OCI-LY7 (cell line): ENCODE measurements at regions not wholly inside any gene's neighbourhood (a gene's known extent, or its start where the extent isn't known, plus 50 kb on each side); places are given as distances from the start of the nearest gene placed in this dataset.

Experiments
- BruUV-seq: library from RNA; stranded (reverse); fragments of 400-500 nt; replicated peaks from 2 replicates; lab custom pipeline; 2021; lab: Mats Ljungman, UMichigan
- CTCF ChIA-PET: fragments of 300-600 bp; sonication (Branson Sonifier 250); formaldehyde crosslinking; loops from one replicate; lab custom pipeline; 2022; ENCODE audit warnings: antibody characterized with exemption; ENCODE audit not compliant: unreplicated experiment; lab: Charles Lee
- POLR2A ChIA-PET: fragments of 300-600 bp; sonication (Branson Sonifier 250); formaldehyde crosslinking; loops from one replicate; lab custom pipeline; 2022; ENCODE audit warnings: antibody characterized with exemption; lab: Charles Lee
- DNase-seq: peaks from one replicate; pipeline ENCODE4 v3.0.0-alpha.2; 2015; ENCODE audit warnings: low spot score
- H2AFZ ChIP-seq: fragments of 200-600 bp; sonication (generic), shearing (Covaris generic); 2 replicates; pipeline ENCODE4 v1.6.1; 2014; ENCODE audit warnings: mild to moderate bottlenecking, antibody characterized with exemption, low read length, moderate library complexity
- H3K27ac ChIP-seq: fragments of 200-600 bp; sonication (generic); 2 replicates; pipeline ENCODE4 v1.5.1; 2014; ENCODE audit warnings: mixed run types, low read depth, mild to moderate bottlenecking, moderate library complexity, low read length, inconsistent platforms; ENCODE audit not compliant: poor library complexity, severe bottlenecking
- H3K36me3 ChIP-seq: fragments of 200-600 bp; sonication (generic); 2 replicates; pipeline ENCODE4 v1.6.1; 2014; ENCODE audit warnings: mild to moderate bottlenecking, antibody characterized with exemption, low read length, moderate library complexity, mixed read lengths; ENCODE audit not compliant: insufficient read depth
- H3K4me1 ChIP-seq: fragments of 200-600 bp; sonication (generic); 2 replicates; pipeline ENCODE4 v1.5.1; 2014; ENCODE audit warnings: mild to moderate bottlenecking, low read length; ENCODE audit not compliant: insufficient read depth, poor library complexity, severe bottlenecking
- H3K4me2 ChIP-seq: fragments of 200-600 bp; sonication (generic); 2 replicates; pipeline ENCODE4 v1.6.1; 2014; ENCODE audit warnings: mild to moderate bottlenecking, low read length
- H3K4me3 ChIP-seq: fragments of 200-600 bp; sonication (generic); 2 replicates; pipeline ENCODE4 v1.5.1; 2014; ENCODE audit warnings: mild to moderate bottlenecking, low read depth, low read length; ENCODE audit not compliant: poor library complexity, severe bottlenecking
- H3K79me2 ChIP-seq: fragments of 200-600 bp; sonication (generic); 2 replicates; pipeline ENCODE4 v1.6.1; 2016; ENCODE audit warnings: low read depth, mild to moderate bottlenecking, low read length, moderate library complexity, mixed read lengths; ENCODE audit not compliant: insufficient read depth
- H3K9me2 ChIP-seq: fragments of 200-600 bp; sonication (generic); 2 replicates; pipeline ENCODE4 v1.6.1; 2016; ENCODE audit warnings: mild to moderate bottlenecking, low read length, mixed read lengths; ENCODE audit not compliant: insufficient read depth
- H3K9me3 ChIP-seq: fragments of 200-600 bp; sonication (generic); 2 replicates; pipeline ENCODE4 v1.6.1; 2014; ENCODE audit warnings: mild to moderate bottlenecking, mixed run types, low read length, mixed read lengths
- H4K20me1 ChIP-seq: fragments of 200-600 bp; sonication (generic); 2 replicates; pipeline ENCODE4 v1.6.1; 2014; ENCODE audit warnings: mild to moderate bottlenecking, antibody characterized with exemption, low read length, moderate library complexity, mixed read lengths; ENCODE audit not compliant: insufficient read depth
- EZH2phosphoT487 ChIP-seq: fragments of 200-600 bp; sonication (generic); IDR thresholded peaks from 2 replicates; pipeline ENCODE4 v1.6.1; 2018; ENCODE audit warnings: low read depth, borderline replicate concordance, mild to moderate bottlenecking, mixed run types, antibody characterized with exemption, low read length, moderate library complexity, mixed read lengths
- intact Hi-C: fragments of 100-400 bp; cut with micrococcal nuclease; formaldehyde crosslinking; loops from one replicate; pipeline ENCODE4 v1.10.0; 2022; ENCODE audit not compliant: unreplicated experiment
- TF ChIP-seq, protein P1 (sequence below): fragments of 200-600 bp; sonication (generic); conservative IDR thresholded peaks from 2 replicates; pipeline ENCODE4 v1.5.1; 2014; ENCODE audit warnings: mild to moderate bottlenecking, antibody characterized with exemption, low read length, moderate library complexity, mixed read lengths

GRCh38 chrX:129125122-129125914 is 398.0 kb downstream of the SMARCA1 start:
- intact Hi-C loops: no loop called here
- Histone ChIP-seq H3K27ac (no peak overlapping the region), H3K79me2 (no peaks in the 10 kb centered on the region), H3K36me3 (no peaks in the 10 kb centered on the region), H3K4me2 (no peak overlapping the region), H4K20me1 (no peaks in the 10 kb centered on the region), H2AFZ (no peak overlapping the region), H3K9me2 (no peaks in the 10 kb centered on the region), H3K9me3 (no peaks in the 10 kb centered on the region), H3K4me1 (no peaks in the 10 kb centered on the region), H3K4me3 (no peak overlapping the region)
- BruUV-seq: no TSS peak
- POLR2A ChIA-PET: no interaction called here
- DNase-seq: no peak
- TF ChIP-seq, protein P1, sequence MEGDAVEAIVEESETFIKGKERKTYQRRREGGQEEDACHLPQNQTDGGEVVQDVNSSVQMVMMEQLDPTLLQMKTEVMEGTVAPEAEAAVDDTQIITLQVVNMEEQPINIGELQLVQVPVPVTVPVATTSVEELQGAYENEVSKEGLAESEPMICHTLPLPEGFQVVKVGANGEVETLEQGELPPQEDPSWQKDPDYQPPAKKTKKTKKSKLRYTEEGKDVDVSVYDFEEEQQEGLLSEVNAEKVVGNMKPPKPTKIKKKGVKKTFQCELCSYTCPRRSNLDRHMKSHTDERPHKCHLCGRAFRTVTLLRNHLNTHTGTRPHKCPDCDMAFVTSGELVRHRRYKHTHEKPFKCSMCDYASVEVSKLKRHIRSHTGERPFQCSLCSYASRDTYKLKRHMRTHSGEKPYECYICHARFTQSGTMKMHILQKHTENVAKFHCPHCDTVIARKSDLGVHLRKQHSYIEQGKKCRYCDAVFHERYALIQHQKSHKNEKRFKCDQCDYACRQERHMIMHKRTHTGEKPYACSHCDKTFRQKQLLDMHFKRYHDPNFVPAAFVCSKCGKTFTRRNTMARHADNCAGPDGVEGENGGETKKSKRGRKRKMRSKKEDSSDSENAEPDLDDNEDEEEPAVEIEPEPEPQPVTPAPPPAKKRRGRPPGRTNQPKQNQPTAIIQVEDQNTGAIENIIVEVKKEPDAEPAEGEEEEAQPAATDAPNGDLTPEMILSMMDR: no peak
- no peak for TF ChIP-seq EZH2phosphoT487
- CTCF ChIA-PET: no interaction called here

DNA sequence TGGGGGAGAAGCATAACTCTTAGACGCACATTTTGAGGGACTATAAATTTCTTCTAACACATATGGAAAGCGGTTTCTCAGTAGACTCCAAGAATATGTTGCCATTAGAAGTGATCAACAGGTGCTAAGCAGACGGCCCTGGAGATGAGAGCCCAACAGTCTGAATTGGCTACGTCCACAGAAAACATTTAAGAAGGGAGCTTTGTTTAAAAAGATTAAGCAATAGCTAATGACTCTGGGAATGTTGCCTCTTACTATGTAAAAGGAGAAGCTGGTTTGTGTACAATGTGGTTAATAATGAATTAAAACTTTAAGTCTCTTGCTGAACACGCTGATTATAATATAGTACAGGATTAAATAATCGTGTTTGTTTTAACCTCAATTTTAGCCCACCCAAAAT is 399.5 kb downstream of the SMARCA1 start:
- Histone ChIP-seq H3K4me1 (no peaks in the 10 kb centered on the region), H3K4me2 (no peak overlapping the region), H3K27ac (no peak overlapping the region), H3K4me3 (no peak overlapping the region), H4K20me1 (no peaks in the 10 kb centered on the region), H3K9me2 (no peaks in the 10 kb centered on the region), H3K9me3 (no peaks in the 10 kb centered on the region), H3K36me3 (no peaks in the 10 kb centered on the region), H3K79me2 (no peaks in the 10 kb centered on the region), H2AFZ (no peak overlapping the region)
- intact Hi-C loops: no loop called here
- ChIA-PET CTCF (no interaction called here), POLR2A (no interaction called here)
- DNase-seq: no peak
- no TSS peak for BruUV-seq
- TF ChIP-seq EZH2phosphoT487: no peak
- TF ChIP-seq, protein P1: no peak
